ENCODE measurements at regions not wholly inside any gene's neighbourhood (a gene's known extent, or its start where the extent isn't known, plus 50 kb on each side); places are given as distances from the start of the nearest gene placed in this dataset.

DNA sequence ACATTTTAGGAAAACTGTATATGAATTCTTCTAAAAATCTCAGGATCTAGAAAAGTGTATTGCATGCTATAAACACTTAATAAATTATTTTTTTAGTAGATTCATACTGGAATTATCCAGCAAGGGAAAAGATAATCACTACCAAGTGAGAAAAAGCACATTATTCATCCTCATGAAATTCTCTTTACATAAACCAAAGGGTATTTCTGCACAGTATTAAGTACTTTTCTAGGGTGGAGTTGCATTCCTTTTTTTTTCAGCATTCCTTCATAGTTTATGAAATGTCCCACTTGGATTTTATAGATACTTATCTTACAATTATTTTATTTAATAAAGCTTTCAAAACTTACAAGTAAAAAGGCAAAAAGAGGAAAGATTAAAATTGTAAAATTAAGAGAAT is 403.3 kb downstream of the HGF start:
- CTCF ChIA-PET = no interaction called here

More for the DNA sequence above, 403.3 kb downstream of the HGF start:
- no peak overlapping the region for H3K9ac ChIP-seq (replicated peaks; ENCODE audit: extremely low read depth, insufficient read depth, low read length)
- H3K36me3 ChIP-seq (ENCODE audit: control insufficient read depth in 2 of 2, extremely low read depth in 1 of 2, insufficient read depth in 2 of 2, low read length in 2 of 2) = no peaks in the 10 kb centered on the region
- H2AFZ ChIP-seq (ENCODE audit: low read depth, low read length) = no peak overlapping the region
- no peak for TF ChIP-seq CTCF (IDR thresholded peaks at IDR 0.05; ENCODE audit: extremely low read depth in 1 of 2, insufficient read depth in 1 of 2, low read depth in 1 of 2, low read length in 2 of 2)
- TF ChIP-seq EZH2 (IDR thresholded peaks at IDR 0.05; ENCODE audit: borderline replicate concordance, low read depth, low read length, severe bottlenecking) = no peak
- no peak for TF ChIP-seq POLR2AphosphoS5 (IDR thresholded peaks at IDR 0.05; ENCODE audit: insufficient read depth, low read depth, low read length)
- no peak for TF ChIP-seq FOS (IDR thresholded peaks at IDR 0.05; ENCODE audit: borderline replicate concordance, insufficient read depth, low read length)
- no peak for TF ChIP-seq POLR2A (IDR thresholded peaks at IDR 0.05; ENCODE audit: low read depth, low read length)
- no peak overlapping the region for H3K4me3 ChIP-seq (replicated peaks in 1 of 3; ENCODE audit: insufficient read depth in 1 of 3, low read depth in 1 of 3, low read length in 3 of 3)
- no peaks in the 10 kb centered on the region for H3K79me2 ChIP-seq (ENCODE audit: control insufficient read depth, insufficient read depth, low read length)
- dilution Hi-C loops (cut with MboI; ENCODE audit: extremely low pct_ligation_motif_present, low sequenced_read_pairs) (no loop called here), intact Hi-C loops (cut with micrococcal nuclease) (no loop called here)
- no peaks in the 10 kb centered on the region for H3K9me3 ChIP-seq (replicated peaks; ENCODE audit: control insufficient read depth, insufficient read depth, low read length)
- H3K4me1 ChIP-seq (ENCODE audit: control insufficient read depth, extremely low read depth, insufficient read depth, low read length) = no peaks in the 10 kb centered on the region
- H3K9me1 ChIP-seq (replicated peaks; ENCODE audit: control insufficient read depth, extremely low read depth, insufficient read depth, low read length) = no peaks in the 10 kb centered on the region
- no peaks in the 10 kb centered on the region for H3K27me3 ChIP-seq (ENCODE audit: control insufficient read depth in 2 of 2, insufficient read depth in 2 of 2, low read length in 2 of 2)
- no peak overlapping the region for H3K4me2 ChIP-seq (ENCODE audit: insufficient read depth, low read length)
- H3K27ac ChIP-seq (ENCODE audit: insufficient read depth, low read depth, low read length) = no peak overlapping the region
- DNase-seq (ENCODE audit: low read depth, low spot score) (no peak), FAIRE-seq (no peak)
- BruUV-seq (replicated peaks) = no TSS peak
- POLR2A ChIA-PET = no interaction called here
- H4K20me1 ChIP-seq (replicated peaks; ENCODE audit: control insufficient read depth, extremely low read depth, insufficient read depth, low read length) = no peaks in the 10 kb centered on the region
